GM12875 (cell line): ENCODE measurements at regions not wholly inside any gene's neighbourhood (a gene's known extent, or its start where the extent isn't known, plus 50 kb on each side); places are given as distances from the start of the nearest gene placed in this dataset.
"Not testable (repeated sequence)": the region's sequence is repeated elsewhere in the genome, so short reads cannot be mapped to it uniquely, and the experiment has no call there.

Experiments used
- H3K4me3 ChIP-seq: one replicate; pipeline ENCODE4 v1.5.1; 2011; ENCODE audit warnings: low read depth, low read length, control low read depth
- CTCF ChIP-seq: IDR thresholded peaks from 2 replicates; pipeline ENCODE4 v1.5.1; 2011; ENCODE audit warnings: low read depth, mild to moderate bottlenecking, control low read depth, inconsistent platforms, low read length, moderate library complexity, borderline replicate concordance; ENCODE audit not compliant: insufficient read depth

- no peak for TF ChIP-seq CTCF
- H3K4me3 ChIP-seq = no peak overlapping the region
These were observed 99.5 kb upstream of the FOXB1 start for GRCh38 chr15:59904450-59905135.

- no peak overlapping the region for H3K4me3 ChIP-seq
- no peak for TF ChIP-seq CTCF
These were observed 107.4 kb upstream of the FOXB1 start for GRCh38 chr15:59896663-59897074.

- TF ChIP-seq CTCF = no peak
- no peak overlapping the region for H3K4me3 ChIP-seq
These were observed 109.3 kb upstream of the FOXB1 start for GRCh38 chr15:59894835-59895234.

GRCh38 chr15:59892985-59893384, 111.1 kb upstream of the FOXB1 start:
- TF ChIP-seq CTCF = no peak

GRCh38 chr15:59887870-59888269, 116.2 kb upstream of the FOXB1 start:
- not testable (repeated sequence) for H3K4me3 ChIP-seq

More at GRCh38 chr15:59892985-59893384, 111.1 kb upstream of the FOXB1 start:
- no peak overlapping the region for H3K4me3 ChIP-seq

- TF ChIP-seq CTCF = no peak
- H3K4me3 ChIP-seq = no peak overlapping the region
These were observed 116.9 kb upstream of the FOXB1 start for GRCh38 chr15:59887211-59887610.

- TF ChIP-seq CTCF = no peak
- no peak overlapping the region for H3K4me3 ChIP-seq
These were observed 117.7 kb upstream of the FOXB1 start for GRCh38 chr15:59886441-59886840.
